Panc1 (cell line): ENCODE measurements at regions not wholly inside any gene's neighbourhood (a gene's known extent, or its start where the extent isn't known, plus 50 kb on each side); places are given as distances from the start of the nearest gene placed in this dataset.

Experiments
- REST ChIP-seq, 2 experiments: IDR thresholded peaks; 2 replicates each; pipeline ENCODE4 v1.6.1; 2011 to 2012; ENCODE audit warnings: low read depth in 2 of 2, control low read depth in 1 of 2, low read length in 1 of 2, mild to moderate bottlenecking in 1 of 2, moderate library complexity in 1 of 2; ENCODE audit not compliant: insufficient read depth in 1 of 2
- TF ChIP-seq, protein P1 (sequence below): fragments of 450-650 bp; IDR thresholded peaks from 2 replicates; pipeline ENCODE4 v1.5.1; 2017; ENCODE audit warnings: mild to moderate bottlenecking

DNA sequence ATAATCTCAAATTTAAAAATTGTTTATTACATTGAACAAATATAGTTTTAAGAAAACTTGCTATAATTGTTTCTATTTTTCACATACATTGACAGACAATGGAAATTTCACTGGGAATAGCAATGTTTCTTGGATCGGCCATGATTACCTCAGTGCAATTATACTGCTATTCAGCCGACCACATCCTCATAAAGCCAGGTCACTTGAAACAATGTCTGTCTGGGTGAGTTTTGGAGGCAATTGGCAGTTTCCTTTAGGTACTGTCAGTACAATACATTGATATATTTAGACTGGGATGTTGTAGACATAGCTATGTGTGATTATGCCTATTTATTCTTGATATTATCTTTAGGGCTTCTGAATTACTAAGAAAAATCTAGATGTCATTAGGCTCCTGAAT, 89.5 kb upstream of the VEGFC start:
- TF ChIP-seq, protein P1, sequence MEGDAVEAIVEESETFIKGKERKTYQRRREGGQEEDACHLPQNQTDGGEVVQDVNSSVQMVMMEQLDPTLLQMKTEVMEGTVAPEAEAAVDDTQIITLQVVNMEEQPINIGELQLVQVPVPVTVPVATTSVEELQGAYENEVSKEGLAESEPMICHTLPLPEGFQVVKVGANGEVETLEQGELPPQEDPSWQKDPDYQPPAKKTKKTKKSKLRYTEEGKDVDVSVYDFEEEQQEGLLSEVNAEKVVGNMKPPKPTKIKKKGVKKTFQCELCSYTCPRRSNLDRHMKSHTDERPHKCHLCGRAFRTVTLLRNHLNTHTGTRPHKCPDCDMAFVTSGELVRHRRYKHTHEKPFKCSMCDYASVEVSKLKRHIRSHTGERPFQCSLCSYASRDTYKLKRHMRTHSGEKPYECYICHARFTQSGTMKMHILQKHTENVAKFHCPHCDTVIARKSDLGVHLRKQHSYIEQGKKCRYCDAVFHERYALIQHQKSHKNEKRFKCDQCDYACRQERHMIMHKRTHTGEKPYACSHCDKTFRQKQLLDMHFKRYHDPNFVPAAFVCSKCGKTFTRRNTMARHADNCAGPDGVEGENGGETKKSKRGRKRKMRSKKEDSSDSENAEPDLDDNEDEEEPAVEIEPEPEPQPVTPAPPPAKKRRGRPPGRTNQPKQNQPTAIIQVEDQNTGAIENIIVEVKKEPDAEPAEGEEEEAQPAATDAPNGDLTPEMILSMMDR = no peak
- TF ChIP-seq REST (IDR thresholded peaks at IDR 0.05; ENCODE audit: insufficient read depth in 1 of 2, low read depth in 2 of 2, low read length in 1 of 2) = no peak
